ENCODE measurements at regions not wholly inside any gene's neighbourhood (a gene's known extent, or its start where the extent isn't known, plus 50 kb on each side); places are given as distances from the start of the nearest gene placed in this dataset.

DNA sequence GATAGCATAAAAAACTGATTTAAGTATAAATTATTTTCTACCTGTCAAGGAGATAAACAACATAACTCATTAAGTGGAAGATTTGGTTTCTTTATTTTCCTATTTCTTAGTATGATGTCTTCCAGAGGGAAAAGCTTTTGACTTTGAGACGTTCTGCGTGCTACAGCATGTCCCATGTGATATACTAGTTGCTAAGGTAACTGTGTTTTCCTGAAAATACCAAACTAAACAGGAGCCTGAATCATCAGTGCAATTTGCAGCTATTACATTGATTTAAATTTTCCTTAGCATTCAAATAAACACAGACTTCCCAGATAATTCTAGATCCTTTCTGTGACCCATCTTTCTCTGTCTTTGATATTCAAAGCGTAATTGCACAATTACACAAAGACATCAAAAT is 117.7 kb upstream of the P2RY1 start:
- H3K27ac ChIP-seq (ENCODE audit: low read length), result no peak overlapping the region
- no peaks in the 10 kb centered on the region for H3K4me1 ChIP-seq (ENCODE audit: insufficient read depth, low read length)
- no peaks in the 10 kb centered on the region for H4K20me1 ChIP-seq (ENCODE audit: insufficient read depth, low read length)
- ATAC-seq (ENCODE audit: insufficient read depth, low read depth), result no peak
- H3K4me3 ChIP-seq (ENCODE audit: low read depth in 1 of 2, low read length in 2 of 2), result no peak overlapping the region
- no peaks in the 10 kb centered on the region for H3K36me3 ChIP-seq (ENCODE audit: insufficient read depth, low read length)
- no peak for DNase-seq
- H3K4me2 ChIP-seq (ENCODE audit: insufficient read depth, low read length), result no peak overlapping the region
- no peak overlapping the region for H2AFZ ChIP-seq (ENCODE audit: low read depth, low read length)
- TF ChIP-seq, protein P1, sequence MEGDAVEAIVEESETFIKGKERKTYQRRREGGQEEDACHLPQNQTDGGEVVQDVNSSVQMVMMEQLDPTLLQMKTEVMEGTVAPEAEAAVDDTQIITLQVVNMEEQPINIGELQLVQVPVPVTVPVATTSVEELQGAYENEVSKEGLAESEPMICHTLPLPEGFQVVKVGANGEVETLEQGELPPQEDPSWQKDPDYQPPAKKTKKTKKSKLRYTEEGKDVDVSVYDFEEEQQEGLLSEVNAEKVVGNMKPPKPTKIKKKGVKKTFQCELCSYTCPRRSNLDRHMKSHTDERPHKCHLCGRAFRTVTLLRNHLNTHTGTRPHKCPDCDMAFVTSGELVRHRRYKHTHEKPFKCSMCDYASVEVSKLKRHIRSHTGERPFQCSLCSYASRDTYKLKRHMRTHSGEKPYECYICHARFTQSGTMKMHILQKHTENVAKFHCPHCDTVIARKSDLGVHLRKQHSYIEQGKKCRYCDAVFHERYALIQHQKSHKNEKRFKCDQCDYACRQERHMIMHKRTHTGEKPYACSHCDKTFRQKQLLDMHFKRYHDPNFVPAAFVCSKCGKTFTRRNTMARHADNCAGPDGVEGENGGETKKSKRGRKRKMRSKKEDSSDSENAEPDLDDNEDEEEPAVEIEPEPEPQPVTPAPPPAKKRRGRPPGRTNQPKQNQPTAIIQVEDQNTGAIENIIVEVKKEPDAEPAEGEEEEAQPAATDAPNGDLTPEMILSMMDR (IDR thresholded peaks at IDR 0.05; ENCODE audit: borderline replicate concordance, extremely low read depth, low read length, poor library complexity, severe bottlenecking), result no peak
- TF ChIP-seq EZH2 (IDR thresholded peaks at IDR 0.05; ENCODE audit: borderline replicate concordance, low read depth, low read length, severe bottlenecking), result no peak
- no peaks in the 10 kb centered on the region for H3K79me2 ChIP-seq (ENCODE audit: insufficient read depth, low read length)
- no peak overlapping the region for H3K9ac ChIP-seq (ENCODE audit: low read depth, low read length)
- no peaks in the 10 kb centered on the region for H3K27me3 ChIP-seq (ENCODE audit: insufficient read depth, low read length, poor library complexity)
- no peaks in the 10 kb centered on the region for H3K9me3 ChIP-seq (ENCODE audit: insufficient read depth, low read length, severe bottlenecking)

DNA sequence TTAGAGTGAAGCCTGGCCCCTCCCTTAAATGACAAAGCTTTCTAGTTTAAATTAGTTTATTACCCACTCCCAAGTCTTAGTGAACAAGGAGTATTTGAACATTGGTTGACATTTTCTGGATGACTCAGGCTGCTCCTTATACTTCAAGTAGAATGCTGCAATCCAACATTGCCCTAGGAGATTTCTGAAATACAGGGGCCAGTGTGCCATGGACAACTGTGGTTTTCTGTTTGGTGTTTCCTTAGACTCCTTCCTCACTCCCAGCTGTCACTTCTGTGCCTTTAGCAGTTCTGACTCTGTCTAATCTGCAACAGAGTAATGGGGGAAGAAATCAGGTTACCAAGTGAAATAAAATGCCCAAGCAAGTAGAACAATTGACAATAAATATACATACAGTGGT is 116.1 kb upstream of the P2RY1 start:
- H3K9me3 ChIP-seq (ENCODE audit: insufficient read depth, low read length, severe bottlenecking), result no peaks in the 10 kb centered on the region
- H3K9ac ChIP-seq (ENCODE audit: low read depth, low read length), result no peak overlapping the region
- no peak for ATAC-seq (ENCODE audit: insufficient read depth, low read depth)
- no peak for DNase-seq
- no peak overlapping the region for H2AFZ ChIP-seq (ENCODE audit: low read depth, low read length)
- H3K36me3 ChIP-seq (ENCODE audit: insufficient read depth, low read length), result no peaks in the 10 kb centered on the region
- no peak overlapping the region for H3K4me2 ChIP-seq (ENCODE audit: insufficient read depth, low read length)
- no peaks in the 10 kb centered on the region for H3K27me3 ChIP-seq (ENCODE audit: insufficient read depth, low read length, poor library complexity)
- H3K4me3 ChIP-seq (ENCODE audit: low read depth in 1 of 2, low read length in 2 of 2), result no peak overlapping the region
- no peaks in the 10 kb centered on the region for H3K79me2 ChIP-seq (ENCODE audit: insufficient read depth, low read length)
- H3K27ac ChIP-seq (ENCODE audit: low read length), result no peak overlapping the region
- no peaks in the 10 kb centered on the region for H4K20me1 ChIP-seq (ENCODE audit: insufficient read depth, low read length)
- no peaks in the 10 kb centered on the region for H3K4me1 ChIP-seq (ENCODE audit: insufficient read depth, low read length)
- TF ChIP-seq, protein P1 (IDR thresholded peaks at IDR 0.05; ENCODE audit: borderline replicate concordance, extremely low read depth, low read length, poor library complexity, severe bottlenecking), result no peak
- TF ChIP-seq EZH2 (IDR thresholded peaks at IDR 0.05; ENCODE audit: borderline replicate concordance, low read depth, low read length, severe bottlenecking), result no peak

DNA sequence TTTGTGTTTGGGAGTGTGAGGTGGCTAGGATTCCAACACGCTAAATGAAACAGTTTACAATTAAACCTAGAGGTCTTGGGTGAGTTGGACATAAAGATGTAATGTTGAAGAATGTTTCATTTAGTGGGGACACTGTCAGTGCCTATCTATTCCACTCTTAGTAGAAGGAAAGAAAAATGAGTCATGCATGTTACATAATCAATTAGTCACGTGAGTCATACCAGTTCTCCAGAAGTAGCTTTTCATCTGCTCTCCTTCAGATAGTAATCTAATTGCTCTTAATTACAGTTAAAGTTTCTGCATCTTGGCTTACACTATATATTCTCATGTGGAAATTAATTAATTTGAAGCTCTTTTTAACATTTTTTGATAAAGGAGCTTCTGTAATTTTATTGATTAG is 115.7 kb upstream of the P2RY1 start:
- Histone ChIP-seq H3K4me2 (ENCODE audit: insufficient read depth, low read length) (no peak overlapping the region), H3K27me3 (ENCODE audit: insufficient read depth, low read length, poor library complexity) (no peaks in the 10 kb centered on the region), H3K36me3 (ENCODE audit: insufficient read depth, low read length) (no peaks in the 10 kb centered on the region), H3K4me1 (ENCODE audit: insufficient read depth, low read length) (no peaks in the 10 kb centered on the region), H3K4me3 (ENCODE audit: low read depth in 1 of 2, low read length in 2 of 2) (no peak overlapping the region), H3K9me3 (ENCODE audit: insufficient read depth, low read length, severe bottlenecking) (no peaks in the 10 kb centered on the region), H3K27ac (ENCODE audit: low read length) (no peak overlapping the region), H4K20me1 (ENCODE audit: insufficient read depth, low read length) (no peaks in the 10 kb centered on the region), H3K9ac (ENCODE audit: low read depth, low read length) (no peak overlapping the region), H3K79me2 (ENCODE audit: insufficient read depth, low read length) (no peaks in the 10 kb centered on the region), H2AFZ (ENCODE audit: low read depth, low read length) (no peak overlapping the region)
- no peak for DNase-seq
- ATAC-seq (ENCODE audit: insufficient read depth, low read depth), result no peak
- TF ChIP-seq EZH2 (IDR thresholded peaks at IDR 0.05; ENCODE audit: borderline replicate concordance, low read depth, low read length, severe bottlenecking), result no peak
- TF ChIP-seq, protein P1 (IDR thresholded peaks at IDR 0.05; ENCODE audit: borderline replicate concordance, extremely low read depth, low read length, poor library complexity, severe bottlenecking), result no peak

Data from DND-41 (cell line).